IMR-90 (cell line): ENCODE measurements at regions not wholly inside any gene's neighbourhood (a gene's known extent, or its start where the extent isn't known, plus 50 kb on each side); places are given as distances from the start of the nearest gene placed in this dataset.
A peak's percentile ranks its signal among the peaks of the same experiment; 100 is the strongest.

ENCODE experiments used
- ATAC-seq: fragments of 200-7000 bp; cut with Tn5 transposase; 2 replicates; pipeline ENCODE4 v1.9.1; 2020; ENCODE audit warnings: low read depth, mild to moderate bottlenecking, moderate library complexity
- BruUV-seq: library from RNA; stranded (reverse); fragments of 400-500 nt; replicated peaks from 2 replicates; lab custom pipeline; 2021; lab: Mats Ljungman, UMichigan
- CTCF ChIA-PET: fragments of 300-600 bp; formaldehyde crosslinking; extraction: SDS; loops from one replicate; lab custom pipeline; 2021; ENCODE audit warnings: antibody characterized with exemption; lab: Yijun Ruan, JAX
- POLR2A ChIA-PET: fragments of 300-600 bp; sonication (Branson Sonifier 250); formaldehyde crosslinking; loops from one replicate; lab custom pipeline; 2022; ENCODE audit warnings: antibody characterized with exemption; ENCODE audit not compliant: unreplicated experiment; lab: Charles Lee
- DNase-seq: peaks from one replicate; pipeline ENCODE4 v3.0.0; 2013
- H2AFZ ChIP-seq: replicated peaks from 2 replicates; pipeline ENCODE3; 2013; ENCODE audit warnings: low read length, mild to moderate bottlenecking; ENCODE audit not compliant: poor library complexity
- H2AK5ac ChIP-seq: 2 replicates; pipeline ENCODE4 v1.6.1; 2013; ENCODE audit warnings: low read depth, low read length, inconsistent platforms
- H2AK9ac ChIP-seq: replicated peaks from 2 replicates; pipeline ENCODE3; 2013; ENCODE audit warnings: mild to moderate bottlenecking, low read depth, low read length, moderate library complexity; ENCODE audit not compliant: poor library complexity
- H2BK120ac ChIP-seq: 2 replicates; pipeline ENCODE4 v1.6.1; 2013; ENCODE audit warnings: low read depth, low read length, inconsistent platforms
- H2BK15ac ChIP-seq: 3 replicates; pipeline ENCODE4 v1.6.1; 2013; ENCODE audit warnings: low read depth, low read length, inconsistent platforms
- H2BK20ac ChIP-seq: 2 replicates; pipeline ENCODE4 v1.6.1; 2013; ENCODE audit warnings: low read depth, mild to moderate bottlenecking, inconsistent platforms, low read length, moderate library complexity
- H2BK5ac ChIP-seq: 2 replicates; pipeline ENCODE4 v1.6.1; 2013; ENCODE audit warnings: mild to moderate bottlenecking, low read depth, low read length, inconsistent platforms; ENCODE audit not compliant: poor library complexity, severe bottlenecking
- H3K14ac ChIP-seq: replicated peaks from 2 replicates; pipeline ENCODE4 v1.6.1; 2013; ENCODE audit warnings: low read depth, low read length, inconsistent platforms
- H3K18ac ChIP-seq: 2 replicates; pipeline ENCODE4 v1.6.1; 2013; ENCODE audit warnings: low read depth, low read length, control low read depth
- H3K23ac ChIP-seq: 2 replicates; pipeline ENCODE4 v1.6.1; 2013; ENCODE audit warnings: low read depth, low read length, inconsistent platforms
- H3K27ac ChIP-seq: 2 replicates; pipeline ENCODE4 v1.5.1; 2013; ENCODE audit warnings: mild to moderate bottlenecking, control low read depth, low read length; ENCODE audit not compliant: insufficient read depth
- H3K27me3 ChIP-seq: 2 replicates; pipeline ENCODE4 v1.6.1; 2013; ENCODE audit warnings: low read length; ENCODE audit not compliant: control insufficient read depth, insufficient read depth
- H3K36me3 ChIP-seq: 2 replicates; pipeline ENCODE4 v1.6.1; 2013; ENCODE audit warnings: low read length, mixed read lengths; ENCODE audit not compliant: control insufficient read depth, insufficient read depth
- H3K4ac ChIP-seq: 2 replicates; pipeline ENCODE4 v1.6.1; 2013; ENCODE audit warnings: low read depth, low read length, inconsistent platforms
- H3K4me1 ChIP-seq: 2 replicates; pipeline ENCODE4 v1.6.1; 2013; ENCODE audit warnings: low read length, mixed read lengths; ENCODE audit not compliant: control insufficient read depth, insufficient read depth
- H3K4me2 ChIP-seq: 2 replicates; pipeline ENCODE4 v1.6.1; 2013; ENCODE audit warnings: low read depth, mild to moderate bottlenecking, control low read depth, low read length, moderate library complexity
- H3K4me3 ChIP-seq: 2 replicates; pipeline ENCODE4 v1.5.1; 2013; ENCODE audit warnings: low read depth, mild to moderate bottlenecking, control low read depth, low read length, moderate library complexity; ENCODE audit not compliant: insufficient read depth
- H3K56ac ChIP-seq: 2 replicates; pipeline ENCODE4 v1.6.1; 2013; ENCODE audit warnings: low read length, inconsistent platforms; ENCODE audit not compliant: insufficient read depth; ENCODE audit errors: extremely low read depth
- H3K79me1 ChIP-seq, 2 experiments: 2 replicates each; pipeline ENCODE4 v1.6.1; 2013; ENCODE audit warnings: low read length in 2 of 2, inconsistent platforms in 1 of 2, low read depth in 1 of 2
- H3K9ac ChIP-seq: 2 replicates; pipeline ENCODE4 v1.6.1; 2013; ENCODE audit warnings: low read depth, low read length, control low read depth
- H3K9me1 ChIP-seq: 2 replicates; pipeline ENCODE4 v1.6.1; 2013; ENCODE audit warnings: low read length, inconsistent platforms; ENCODE audit not compliant: insufficient read depth
- H3K9me3 ChIP-seq: 2 replicates; pipeline ENCODE4 v1.6.1; 2013; ENCODE audit warnings: low read length; ENCODE audit not compliant: control insufficient read depth, insufficient read depth
- H4K20me1 ChIP-seq: 2 replicates; pipeline ENCODE4 v1.6.1; 2013; ENCODE audit warnings: low read length, inconsistent platforms; ENCODE audit not compliant: insufficient read depth
- H4K5ac ChIP-seq: 2 replicates; pipeline ENCODE4 v1.6.1; 2013; ENCODE audit warnings: mild to moderate bottlenecking, low read depth, low read length, control low read depth
- H4K8ac ChIP-seq, 2 experiments: 2 replicates each; pipeline ENCODE4 v1.6.1; 2013; ENCODE audit warnings: low read depth in 2 of 2, low read length in 2 of 2, control low read depth in 1 of 2, inconsistent platforms in 1 of 2
- H4K91ac ChIP-seq: 2 replicates; pipeline ENCODE4 v1.6.1; 2013; ENCODE audit warnings: low read depth, low read length, inconsistent platforms; ENCODE audit not compliant: insufficient read depth
- CEBPB ChIP-seq: IDR thresholded peaks from 2 replicates; pipeline ENCODE4 v1.6.1; 2012; ENCODE audit warnings: low read depth, low read length, improper control_type of control experiment
- ELK1 ChIP-seq: fragments of 150-350 bp; IDR thresholded peaks from 2 replicates; pipeline ENCODE4 v1.6.1; 2016; ENCODE audit warnings: low read depth, mild to moderate bottlenecking, low read length, moderate library complexity, borderline replicate concordance
- FOS ChIP-seq: fragments of 150-350 bp; IDR thresholded peaks from 2 replicates; pipeline ENCODE4 v1.6.1; 2016; ENCODE audit warnings: low read depth, low read length
- MAFK ChIP-seq: IDR thresholded peaks from 2 replicates; pipeline ENCODE4 v1.6.1; 2012; ENCODE audit warnings: low read depth, low read length, improper control_type of control experiment
- MAZ ChIP-seq: IDR thresholded peaks from 2 replicates; pipeline ENCODE4 v1.6.1; 2012; ENCODE audit warnings: low read depth, mild to moderate bottlenecking, low read length, improper control_type of control experiment, moderate library complexity, borderline replicate concordance
- MXI1 ChIP-seq: IDR thresholded peaks from 2 replicates; pipeline ENCODE4 v1.6.1; 2012; ENCODE audit warnings: low read depth, mild to moderate bottlenecking, low read length, moderate library complexity, borderline replicate concordance
- RAD21 ChIP-seq: IDR thresholded peaks from 2 replicates; pipeline ENCODE4 v1.6.1; 2012; ENCODE audit warnings: low read length, improper control_type of control experiment
- RCOR1 ChIP-seq: IDR thresholded peaks from 2 replicates; pipeline ENCODE4 v1.6.1; 2012; ENCODE audit warnings: mild to moderate bottlenecking, low read length, improper control_type of control experiment; ENCODE audit not compliant: insufficient replicate concordance
- RFX5 ChIP-seq: IDR thresholded peaks from 2 replicates; pipeline ENCODE4 v1.8.0; 2012; ENCODE audit warnings: low read depth, mild to moderate bottlenecking, low read length, moderate library complexity
- SMC3 ChIP-seq: fragments of 150-350 bp; IDR thresholded peaks from 2 replicates; pipeline ENCODE4 v1.6.1; 2016; ENCODE audit warnings: low read depth, mild to moderate bottlenecking, antibody characterized with exemption, low read length, moderate library complexity
- USF2 ChIP-seq: fragments of 150-350 bp; IDR thresholded peaks from 2 replicates; pipeline ENCODE4 v1.6.1; 2017; ENCODE audit warnings: mild to moderate bottlenecking, antibody characterized with exemption, low read length, low read depth
- dilution Hi-C: fragments of 300-500 bp; cut with HindIII; formaldehyde crosslinking; loops from one replicate; pipeline ENCODE4 v1.14.3; 2018; ENCODE audit warnings: low sequenced_read_pairs; ENCODE audit not compliant: unreplicated experiment
- in situ Hi-C: fragments of 300-500 bp; cut with MboI; formaldehyde crosslinking; loops from 3 replicates; pipeline ENCODE4 v1.14.3; 2019; ENCODE audit warnings: low sequenced_read_pairs, inconsistent platforms, mixed read lengths
- intact Hi-C: fragments of 100-400 bp; cut with micrococcal nuclease; formaldehyde crosslinking; loops from 2 replicates; pipeline ENCODE4 v1.10.0; 2022

GRCh38 chr6:141521440-141521839 is 611.3 kb upstream of the GJE1 start:
- Histone ChIP-seq H3K4ac (no peak overlapping the region), H2BK5ac (no peak overlapping the region), H4K5ac (no peak overlapping the region), H4K91ac (no peak overlapping the region), H3K9me3 (no peaks in the 10 kb centered on the region), H3K18ac (no peak overlapping the region), H4K8ac (no peak overlapping the region), H2BK20ac (no peak overlapping the region), H3K4me2 (no peak overlapping the region), H3K23ac (no peak overlapping the region), H3K27me3 (no peaks in the 10 kb centered on the region), H3K9ac (no peak overlapping the region), H2BK120ac (no peak overlapping the region), H3K14ac (no peak overlapping the region), H3K79me1 (no peaks in the 10 kb centered on the region), H3K27ac (no peak overlapping the region), H3K9me1 (no peaks in the 10 kb centered on the region), H2BK15ac (no peak overlapping the region), H3K4me1 (no peaks in the 10 kb centered on the region), H3K4me3 (no peak overlapping the region), H3K56ac (no peak overlapping the region), H4K20me1 (no peaks in the 10 kb centered on the region), H2AFZ (no peak overlapping the region), H3K36me3 (no peaks in the 10 kb centered on the region), H2AK5ac (no peak overlapping the region), H2AK9ac (no peak overlapping the region)
- CTCF ChIA-PET: interaction anchor here (0.6 kb wide), 1 partner anchor 853 kb away, joined by 3 read pairs; no protein-coding TSS in a partner anchor
- POLR2A ChIA-PET: no interaction called here
- BruUV-seq: no TSS peak
- dilution Hi-C loops (no loop called here), in situ Hi-C loops (no loop called here), intact Hi-C loops (no loop called here)
- DNase-seq: peak; percentile 34
- TF ChIP-seq RFX5 (no peak), ELK1 (no peak), RAD21 (no peak), FOS (no peak), USF2 (no peak), SMC3 (no peak), MXI1 (no peak), MAFK (no peak), MAZ (no peak), CEBPB (no peak), RCOR1 (no peak)
- ATAC-seq: no peak
